Activated CD4-positive, alpha-beta T cell treated with anti-CD3 and anti-CD28 coated beads, Interleukin-2, amount 50 U/mL, for 16 hours (primary cell): ENCODE measurements at regions not wholly inside any gene's neighbourhood (a gene's known extent, or its start where the extent isn't known, plus 50 kb on each side); places are given as distances from the start of the nearest gene placed in this dataset.

Source experiments
- DNase-seq: peaks from one replicate; pipeline ENCODE4 v3.0.0-alpha.2; 2020

DNA sequence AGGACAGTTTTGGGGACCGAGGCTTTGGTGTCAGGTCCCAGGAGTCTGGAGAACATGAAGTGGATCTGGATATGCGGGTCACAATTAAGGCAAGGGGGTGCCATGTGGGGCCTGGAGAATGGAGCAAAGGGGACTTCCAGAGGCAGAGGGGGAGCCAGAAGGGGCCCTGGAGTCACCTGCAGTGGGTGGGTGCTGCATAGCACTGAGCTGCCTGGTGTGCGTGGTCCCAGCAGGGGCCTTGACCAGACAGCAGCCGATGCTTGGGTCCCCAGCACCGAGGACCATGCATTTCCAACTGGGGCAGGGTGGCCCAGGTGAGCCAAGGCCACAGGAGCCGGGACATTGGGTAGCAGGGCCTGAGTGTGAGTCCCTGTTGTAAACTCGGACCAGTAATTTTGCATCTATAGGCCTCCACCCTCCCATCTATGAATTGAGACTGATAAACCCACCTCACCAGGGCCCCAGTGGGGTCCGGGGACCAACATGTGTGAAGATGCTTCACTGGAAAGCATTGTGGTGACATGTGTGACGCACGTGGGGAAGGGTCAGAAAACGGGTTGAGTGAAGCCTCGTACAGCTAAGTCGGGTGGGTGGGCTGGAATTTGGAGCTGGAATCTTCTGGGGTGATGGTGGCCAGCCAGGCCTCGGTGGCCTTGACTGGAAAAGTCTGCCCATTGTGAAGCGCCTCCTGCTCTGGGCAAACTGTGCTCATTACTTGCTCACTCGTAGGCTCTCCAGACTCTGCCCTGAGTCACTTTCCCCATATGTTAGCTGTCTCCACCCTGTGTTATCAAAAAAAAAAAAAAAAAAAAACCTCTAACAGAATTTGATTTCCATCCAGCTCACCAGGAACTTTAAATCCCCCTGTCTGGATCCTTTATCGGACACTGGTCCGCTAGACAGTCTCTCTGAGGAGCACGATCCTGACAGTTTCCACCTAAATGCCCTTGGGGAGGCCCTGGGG, 90.5 kb upstream of the ZNF469 start:
- no peak for DNase-seq

DNA sequence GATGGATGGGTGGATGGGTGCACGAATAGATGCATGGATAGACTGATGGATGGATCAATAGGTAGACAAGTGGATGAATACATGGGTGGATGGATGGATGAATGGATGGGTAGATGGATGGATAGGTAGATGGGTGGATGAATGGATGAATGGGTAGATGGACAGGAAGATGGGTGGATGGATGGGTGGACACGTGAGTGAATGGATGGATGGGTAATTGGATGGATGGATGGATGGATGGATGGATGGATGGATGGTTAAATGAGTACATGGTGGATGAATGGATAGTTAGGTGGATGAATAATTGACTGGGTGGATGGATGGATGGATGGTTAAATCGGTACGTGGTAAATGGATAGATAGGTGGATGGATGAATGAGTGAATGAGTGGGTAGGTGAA, 89.7 kb upstream of the ZNF469 start:
- DNase-seq = no peak

DNA sequence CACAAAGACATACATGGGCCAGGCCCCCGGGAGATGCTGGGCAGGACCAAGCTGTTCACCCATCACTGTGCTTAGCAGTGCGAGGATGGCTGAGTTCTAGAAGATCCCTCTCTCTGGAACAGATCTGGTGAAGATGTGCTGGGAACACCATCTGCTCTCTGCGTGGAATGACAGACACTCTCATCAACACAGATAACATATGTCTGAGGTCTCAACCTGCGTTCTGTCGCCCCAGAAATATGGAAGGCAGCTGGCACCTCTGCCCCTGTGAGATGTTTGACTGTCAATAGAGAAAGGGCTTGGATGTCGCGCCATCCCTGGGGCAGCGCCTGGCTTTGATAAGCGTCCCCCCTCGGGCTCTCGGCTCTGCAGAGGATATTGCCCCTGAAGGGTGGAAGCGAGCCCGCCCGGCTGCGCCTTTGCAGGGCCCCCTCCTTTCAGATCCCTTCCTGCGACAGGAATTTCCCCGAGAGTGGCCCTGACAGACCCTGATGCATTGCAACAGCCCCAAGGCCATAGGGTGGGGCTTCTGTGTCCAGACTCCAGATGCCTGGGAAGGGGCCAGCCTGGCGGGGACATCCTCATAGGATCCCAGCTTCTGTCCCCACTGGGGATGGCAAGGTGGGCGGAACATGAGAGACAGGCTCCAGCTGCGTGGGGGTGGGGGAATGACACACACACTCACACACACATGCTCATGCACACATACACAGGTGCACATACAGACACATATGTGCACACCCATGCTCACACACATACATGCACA, 86.9 kb upstream of the ZNF469 start:
- no peak for DNase-seq

DNA sequence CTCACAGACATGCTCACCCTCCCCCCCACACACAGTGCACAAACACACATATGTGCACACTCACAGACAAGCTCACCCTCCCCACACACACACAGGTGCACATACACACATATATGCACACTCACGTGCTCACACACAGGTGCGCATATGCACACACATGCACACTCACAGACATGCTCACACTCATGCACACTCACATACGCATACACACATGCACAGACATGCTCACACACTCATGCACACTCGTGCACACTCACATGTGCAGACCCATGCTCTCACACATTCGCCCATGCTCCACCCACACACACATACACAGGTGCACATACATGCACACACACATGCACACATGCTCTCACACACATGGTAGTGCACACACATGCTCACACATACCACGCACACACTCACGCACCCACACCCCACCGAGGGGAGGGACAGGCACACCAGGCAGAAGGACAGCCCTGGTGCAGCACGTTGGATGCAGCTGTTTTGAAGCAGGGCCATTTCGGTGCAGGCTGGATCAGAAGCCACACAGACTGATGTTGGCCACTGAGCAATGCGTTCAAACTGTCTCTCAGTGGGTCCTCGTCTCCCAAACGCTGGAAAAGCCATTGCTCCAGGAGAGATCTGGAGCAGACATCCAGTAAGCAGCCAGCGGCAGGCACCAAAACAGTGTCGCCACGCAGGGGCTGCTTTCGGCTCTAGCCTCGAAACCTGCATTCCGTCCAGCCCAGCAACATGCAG, 86.2 kb upstream of the ZNF469 start:
- no peak for DNase-seq

DNA sequence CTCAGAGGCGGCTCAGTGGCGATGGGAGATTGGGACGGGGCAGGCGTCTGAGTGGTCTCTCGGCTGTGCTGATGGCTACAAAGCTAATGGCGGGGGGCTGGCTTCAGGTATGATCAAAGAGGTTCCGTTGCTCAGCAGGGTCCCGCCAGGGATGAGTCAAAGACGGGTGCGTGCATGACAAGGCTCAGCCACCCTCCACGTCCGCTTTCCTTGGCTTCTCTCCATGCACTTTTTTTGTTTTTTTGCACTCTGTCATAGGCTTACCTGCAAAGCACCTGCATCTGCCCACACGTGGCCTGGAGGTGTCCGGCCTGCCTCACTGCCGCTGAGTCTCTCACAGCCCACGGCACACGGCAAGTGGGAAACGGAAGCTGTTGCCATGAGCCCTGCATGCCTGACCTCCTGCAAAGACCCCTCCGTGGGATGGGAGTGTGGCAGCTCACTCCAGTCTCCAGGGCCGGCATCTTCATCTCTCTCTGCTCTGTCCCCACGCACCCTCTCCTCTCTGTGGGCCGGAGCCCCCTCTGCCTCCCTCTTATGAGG, 85.5 kb upstream of the ZNF469 start:
- DNase-seq = no peak

DNA sequence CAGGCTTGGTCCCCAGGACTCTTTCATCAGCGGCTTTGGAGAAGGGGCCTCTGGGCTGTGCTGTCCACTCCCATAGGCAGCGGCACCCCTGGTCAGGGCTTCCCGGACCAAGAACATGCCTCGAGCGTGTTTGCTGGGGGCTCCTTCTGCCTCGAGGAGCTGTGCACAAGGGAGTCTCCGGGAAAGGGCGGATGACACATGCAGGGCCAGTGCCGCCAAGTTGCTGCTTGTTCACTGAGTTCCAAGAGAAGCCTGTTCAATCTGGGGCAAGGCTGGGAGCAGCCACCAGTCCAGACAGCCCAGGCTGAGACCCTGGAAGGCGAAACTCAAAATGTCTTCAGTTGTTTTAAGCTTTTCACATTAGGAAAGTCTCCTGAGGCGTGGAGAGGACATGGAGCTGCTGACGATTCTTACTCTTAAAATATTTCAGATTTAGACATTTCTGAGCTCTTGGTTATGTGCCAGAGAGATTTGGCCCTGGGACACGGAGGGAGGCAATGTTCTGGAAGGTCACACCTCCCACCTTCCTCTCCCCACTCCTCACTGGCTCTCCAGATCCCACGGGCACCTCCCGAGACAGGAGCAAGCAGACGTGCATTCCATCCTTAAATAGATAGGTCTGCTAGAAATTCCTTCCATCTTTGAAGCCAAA, 84.5 kb upstream of the ZNF469 start:
- DNase-seq = no peak

DNA sequence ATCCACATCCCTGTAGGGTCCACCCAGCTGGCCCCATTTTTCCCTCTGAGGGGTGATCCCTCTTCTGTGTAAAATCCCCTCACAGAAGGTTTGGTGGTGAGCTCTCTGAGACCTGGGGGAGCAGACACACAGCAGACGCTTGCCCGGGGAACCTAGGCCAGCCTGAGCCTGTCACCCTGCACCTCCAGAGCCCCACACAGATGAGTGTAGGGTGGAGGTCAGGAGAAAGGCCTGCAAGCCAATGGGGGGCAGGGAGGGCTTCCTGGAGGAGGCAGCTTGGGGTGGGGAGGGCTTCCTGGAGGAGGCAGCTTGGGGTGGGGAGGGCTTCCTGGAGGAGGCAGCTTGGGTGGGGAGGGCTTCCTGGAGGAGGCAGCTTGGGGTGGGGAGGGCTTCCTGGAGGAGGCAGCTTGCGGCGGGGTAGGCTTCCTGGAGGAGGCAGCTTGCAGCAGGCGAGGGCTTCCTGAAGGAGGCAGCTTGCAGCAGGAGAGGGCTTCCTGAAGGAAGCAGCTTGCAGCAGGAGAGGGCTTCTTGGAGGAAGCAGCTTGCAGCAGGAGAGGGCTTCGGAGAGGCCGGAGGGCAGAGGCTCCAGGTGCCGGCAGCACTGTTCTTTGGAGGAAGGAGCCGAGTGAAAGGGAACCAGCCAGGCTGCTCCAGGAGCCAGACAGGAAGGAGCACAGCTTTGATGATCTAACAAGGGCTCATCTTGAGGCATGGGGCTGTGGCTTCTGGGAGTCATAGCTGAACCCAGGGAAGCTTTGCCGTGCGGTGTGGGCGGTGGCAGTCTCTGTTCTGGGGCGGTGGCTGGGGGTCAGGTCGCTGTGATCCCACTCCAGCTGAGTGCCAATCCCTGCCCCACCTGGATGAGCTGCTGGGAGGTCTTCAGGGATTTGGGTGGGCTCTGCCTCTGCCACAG, 83.7 kb upstream of the ZNF469 start:
- no peak for DNase-seq

DNA sequence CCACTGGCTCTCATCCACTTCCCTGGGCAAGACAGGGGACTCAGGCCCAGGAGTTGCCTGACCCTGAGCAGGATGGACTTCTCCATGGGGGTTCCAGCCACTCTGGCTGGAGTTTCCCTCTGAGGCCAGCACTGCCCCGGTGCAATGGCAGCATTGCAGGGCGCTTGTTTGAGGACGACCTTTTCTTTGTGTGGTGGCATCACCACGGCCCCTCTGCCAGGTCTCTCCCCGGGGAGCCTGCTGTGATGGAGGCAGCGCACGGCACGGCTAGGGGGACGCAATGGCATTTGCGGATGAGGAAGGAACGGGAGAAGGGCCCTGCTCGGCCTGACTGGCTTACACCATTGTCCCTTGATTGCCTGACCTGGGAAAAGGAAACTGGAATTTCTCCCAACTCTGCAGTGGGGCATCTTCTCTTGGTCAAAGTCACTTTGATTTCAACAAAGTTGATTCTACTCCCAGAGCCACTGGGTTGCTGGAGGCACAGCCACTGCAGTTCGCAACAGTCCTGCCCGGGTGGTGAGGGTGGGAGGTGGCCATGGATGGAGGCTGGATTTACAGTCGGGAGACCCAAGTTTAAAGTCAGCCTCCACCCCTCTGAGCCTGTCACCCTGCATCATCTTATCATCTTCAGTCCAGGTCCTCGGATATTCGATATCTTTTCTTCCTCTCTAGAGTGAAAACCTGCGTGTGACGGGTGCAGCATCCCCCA, 82.9 kb upstream of the ZNF469 start:
- DNase-seq = no peak

DNA sequence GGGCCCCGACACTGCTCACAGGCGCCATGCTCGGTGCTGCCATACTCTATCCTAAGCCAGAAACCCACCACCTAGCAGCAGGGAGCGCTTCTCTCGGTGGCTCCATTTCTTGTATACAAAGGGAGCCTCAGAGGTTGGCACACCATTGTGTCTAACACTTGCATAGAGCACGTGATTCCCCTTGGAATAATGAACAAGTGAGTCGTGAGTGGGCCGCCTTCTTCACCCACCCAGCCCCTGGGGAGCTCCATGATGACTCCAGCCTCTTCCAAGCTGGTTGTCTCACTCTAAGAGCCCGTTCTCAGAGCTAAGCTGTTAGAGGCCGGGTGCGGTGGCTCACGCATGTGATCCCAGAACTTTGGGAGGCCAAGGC, 82.3 kb upstream of the ZNF469 start:
- no peak for DNase-seq

DNA sequence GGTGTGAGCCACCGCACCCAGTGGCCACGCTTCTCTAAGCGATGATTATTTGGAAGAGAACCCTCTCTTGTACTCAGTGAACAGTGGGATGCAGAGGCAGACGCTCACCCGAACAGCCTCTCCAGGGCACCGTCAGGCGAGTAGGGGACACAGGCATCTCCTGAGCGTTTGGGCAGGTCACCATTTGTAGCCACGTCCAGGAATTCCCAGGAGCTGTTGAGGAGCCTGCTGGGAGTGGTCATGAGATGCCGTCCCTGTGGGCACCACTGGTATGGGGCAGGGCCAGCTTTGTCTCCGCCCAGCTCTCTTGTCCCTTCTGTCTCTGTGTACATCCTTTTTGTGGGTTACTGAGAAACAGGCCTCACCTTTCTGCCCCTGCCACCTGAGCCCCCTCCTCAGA, 81.3 kb upstream of the ZNF469 start:
- DNase-seq = no peak

DNA sequence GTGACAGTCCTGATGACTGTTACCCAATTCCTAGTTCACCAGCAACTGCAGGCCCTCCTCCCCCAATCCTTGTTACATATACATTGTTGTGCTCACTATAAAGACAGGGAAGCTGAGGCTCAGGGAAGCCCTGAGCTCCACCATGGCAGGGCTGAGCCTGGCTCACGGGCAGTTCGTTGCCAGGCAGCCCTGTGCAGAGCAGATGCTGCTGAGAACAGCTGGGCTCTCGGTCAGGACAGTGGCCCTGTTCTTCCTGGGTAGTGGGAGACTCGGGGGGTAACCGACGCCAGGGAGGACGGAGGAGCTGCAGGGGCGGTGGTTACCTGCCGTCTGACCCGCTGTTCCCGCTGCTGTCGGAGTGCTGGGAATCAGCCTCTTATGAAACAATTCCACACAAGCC, 80.9 kb upstream of the ZNF469 start:
- DNase-seq = no peak

DNA sequence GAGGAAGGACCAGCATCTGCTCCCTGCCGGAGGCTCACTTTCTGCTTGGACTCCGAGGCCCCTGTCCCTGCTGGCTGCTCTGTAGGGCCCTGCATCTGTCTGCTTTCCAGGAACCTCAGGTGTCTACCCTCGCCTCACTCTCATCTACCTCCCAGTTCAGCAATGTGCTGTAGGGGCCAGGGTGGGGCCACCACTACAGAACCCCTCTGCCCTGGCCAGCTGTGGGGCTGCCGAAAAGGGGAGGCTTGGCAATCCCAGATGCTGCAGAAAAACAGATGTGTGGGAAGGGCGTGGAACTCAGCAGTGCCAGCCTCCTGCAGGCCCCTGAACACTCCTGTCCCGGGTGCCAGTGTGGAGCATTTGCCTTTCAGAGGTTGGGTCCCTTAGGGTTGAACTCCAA, 80.1 kb upstream of the ZNF469 start:
- DNase-seq = no peak

DNA sequence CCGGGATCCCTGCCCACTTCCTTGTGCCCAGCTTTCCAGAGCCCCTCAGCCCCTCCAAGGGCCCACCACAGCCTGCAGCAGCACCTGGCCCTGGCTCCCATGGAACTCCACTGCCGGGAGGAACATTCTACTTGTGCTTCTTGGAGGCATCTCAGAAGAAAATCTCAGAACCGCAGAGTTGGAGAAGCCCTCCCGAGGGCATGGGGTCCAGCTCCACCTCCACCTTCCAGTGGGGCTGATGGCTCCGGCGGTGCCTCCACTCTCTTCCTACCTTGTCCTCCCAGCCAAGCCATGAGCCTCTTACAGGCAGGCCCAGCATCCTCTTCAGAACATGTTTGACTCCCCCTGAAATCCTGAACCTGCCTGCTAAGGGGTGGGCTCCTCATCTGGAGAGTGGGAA, 79.4 kb upstream of the ZNF469 start:
- DNase-seq = no peak

DNA sequence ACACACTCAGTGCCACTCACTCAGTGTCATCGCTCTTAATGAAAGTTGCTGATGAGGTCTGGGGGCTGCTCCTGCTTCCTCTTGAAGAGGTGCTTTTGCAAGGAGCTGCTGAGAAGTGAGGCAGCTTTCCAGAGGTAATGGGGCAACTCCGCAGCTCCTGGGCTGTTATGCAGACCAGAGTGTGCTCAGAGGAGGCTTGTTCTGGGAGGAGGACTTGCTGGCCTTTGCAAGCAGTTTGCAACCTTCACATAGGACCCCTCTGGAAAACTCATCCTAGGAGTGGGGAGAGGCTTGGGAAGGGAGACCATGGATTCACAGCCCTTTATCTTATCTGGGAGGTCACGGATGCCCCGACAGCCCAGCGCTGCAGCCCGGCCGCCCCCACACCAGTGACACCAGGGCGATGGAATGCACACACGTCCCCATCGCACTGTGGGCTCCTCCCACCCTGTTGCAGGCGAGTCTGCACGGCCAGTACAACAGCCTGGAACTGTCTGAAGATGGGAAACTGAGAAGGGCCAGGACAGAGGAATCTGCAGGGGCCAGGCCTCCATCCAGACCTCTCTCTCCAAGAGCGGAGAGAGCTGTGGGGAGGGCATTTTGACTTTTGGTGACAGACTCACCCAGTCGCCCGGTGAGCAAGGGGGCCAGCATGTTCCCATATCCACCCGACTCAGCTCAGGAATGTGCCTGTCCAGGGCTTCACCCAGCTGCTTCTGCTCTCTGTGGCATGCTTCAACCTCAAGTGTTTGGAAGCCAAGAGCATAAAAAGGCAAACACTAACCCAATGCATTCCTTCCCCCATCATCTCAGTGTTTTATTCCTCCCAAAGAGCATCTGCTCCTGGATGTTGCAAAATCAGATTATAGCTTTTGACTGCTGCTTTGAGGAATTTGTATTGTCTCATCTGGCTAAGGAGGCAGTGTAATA, 78.6 kb upstream of the ZNF469 start:
- no peak for DNase-seq

DNA sequence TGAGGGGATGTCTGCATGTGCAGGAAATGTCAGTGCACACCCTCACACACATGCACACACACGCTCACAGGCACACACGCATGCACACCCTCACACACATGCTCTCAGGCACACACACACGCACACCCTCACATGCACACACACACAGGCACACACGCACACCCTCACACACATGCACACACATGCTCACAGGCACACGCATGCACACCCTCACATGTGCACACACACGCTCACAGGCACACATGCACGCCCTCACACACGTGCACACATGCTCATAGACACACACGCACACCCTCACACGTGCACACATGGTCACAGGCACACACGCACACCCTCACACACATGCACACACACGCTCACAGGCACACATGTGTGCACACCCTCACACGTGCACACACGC, 77.6 kb upstream of the ZNF469 start:
- DNase-seq = no peak

DNA sequence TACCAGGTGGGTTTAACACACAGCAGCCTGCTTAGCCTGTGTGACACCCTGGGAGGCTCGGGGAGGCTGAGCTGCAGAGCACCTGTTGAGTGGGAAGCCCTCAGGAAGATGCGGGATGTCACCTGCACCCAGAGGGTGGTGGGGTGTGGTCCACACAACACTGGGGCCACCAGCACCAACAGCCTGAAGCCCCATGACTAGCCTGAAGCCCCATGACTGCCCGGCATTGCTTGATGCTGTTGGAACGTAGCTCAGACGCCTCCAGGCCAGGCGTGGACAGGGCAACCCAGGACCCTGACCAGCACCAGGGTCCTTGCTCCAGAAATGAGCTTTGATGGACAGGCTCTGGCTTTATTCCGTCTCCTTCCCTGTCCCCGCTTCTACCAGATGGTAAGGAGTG, 76.3 kb upstream of the ZNF469 start:
- no peak for DNase-seq

DNA sequence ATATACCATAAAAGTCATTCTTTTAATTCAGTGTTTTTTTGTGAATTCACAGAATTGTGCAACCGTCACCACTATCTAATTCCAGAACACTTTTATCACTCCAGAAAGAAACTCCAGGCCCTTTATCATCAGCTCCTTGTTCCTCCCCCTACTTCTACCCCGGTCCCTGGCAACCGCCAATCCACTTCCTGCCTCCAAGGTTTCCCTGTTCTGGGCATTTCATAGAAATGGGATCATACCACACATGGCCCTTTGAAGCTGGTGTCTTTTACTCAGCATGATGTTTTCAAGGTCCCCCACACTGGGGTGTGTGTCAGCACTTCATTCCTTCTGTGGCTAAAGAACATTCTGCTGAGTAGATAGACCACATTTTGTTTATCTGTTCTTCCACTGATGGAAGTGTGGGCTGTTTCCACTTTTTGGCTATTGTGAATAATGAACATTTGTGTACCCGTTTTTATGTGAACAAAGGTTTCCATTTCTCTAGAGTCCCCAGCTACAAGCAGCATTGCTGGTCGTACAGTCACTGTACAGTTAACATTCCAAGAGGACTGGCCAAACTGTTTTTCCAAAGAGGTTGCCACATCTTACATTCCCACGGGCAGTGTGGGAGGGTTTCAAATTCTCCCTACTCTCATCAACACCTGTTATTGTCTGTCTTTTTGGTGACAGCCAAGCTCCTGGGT, 75.8 kb upstream of the ZNF469 start:
- no peak for DNase-seq

DNA sequence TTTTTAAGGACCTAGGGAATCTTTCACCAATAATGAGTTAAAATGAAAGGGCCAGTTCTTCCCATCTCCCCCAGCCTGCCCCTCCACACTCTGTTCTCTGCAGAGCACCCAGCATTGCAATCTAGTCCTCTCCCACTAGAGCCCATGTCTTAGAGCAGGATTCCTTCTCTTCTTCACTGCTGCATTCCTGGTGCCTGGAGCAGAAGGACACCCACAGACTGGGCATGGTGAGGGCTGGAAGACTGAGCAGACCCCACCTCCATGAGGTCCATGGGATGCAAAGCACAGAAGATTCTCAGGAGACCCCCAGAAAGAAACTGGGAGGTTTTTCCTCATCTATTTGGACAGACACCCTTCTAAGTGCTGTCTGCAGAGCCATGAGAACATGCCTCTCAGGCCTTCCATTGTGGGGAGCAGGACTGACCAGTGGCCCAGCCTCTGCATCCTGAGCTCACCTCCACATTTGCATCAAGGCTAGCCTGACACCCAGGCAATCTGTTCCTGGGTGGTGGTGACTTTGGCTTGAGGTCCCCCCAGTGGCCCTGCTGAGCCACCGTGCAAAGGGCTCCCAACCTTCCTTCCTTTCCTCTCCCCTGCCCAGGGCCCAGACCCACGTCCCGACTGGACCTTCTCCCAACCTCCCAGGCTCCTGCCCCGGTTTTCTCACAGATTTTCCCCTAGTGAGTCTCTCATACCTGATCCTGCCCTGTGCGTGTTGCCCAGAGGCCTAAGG, 74.2 kb upstream of the ZNF469 start:
- no peak for DNase-seq
